SK-N-SH (cell line): ENCODE measurements at regions not wholly inside any gene's neighbourhood (a gene's known extent, or its start where the extent isn't known, plus 50 kb on each side); places are given as distances from the start of the nearest gene placed in this dataset.
A peak's percentile ranks its signal among the peaks of the same experiment; 100 is the strongest.

Experiments
- CTCF ChIA-PET: fragments of 300-600, 350-600 bp; formaldehyde crosslinking; extraction: SDS; loops from one replicate; lab custom pipeline; 2021; lab: Yijun Ruan, JAX
- POLR2A ChIA-PET: fragments of 350-600 bp; sonication (Branson Sonifier 250); formaldehyde crosslinking; extraction: SDS; loops from one replicate; lab custom pipeline; 2020; ENCODE audit warnings: antibody characterized with exemption, inconsistent platforms; lab: Yijun Ruan, JAX
- DNase-seq: peaks from one replicate; pipeline ENCODE4 v3.0.0; 2012
- H2AFZ ChIP-seq: fragments of 200-600 bp; sonication (generic); 2 replicates; pipeline ENCODE4 v1.8.1; 2016; ENCODE audit warnings: antibody characterized with exemption, mild to moderate bottlenecking, low read depth
- H3F3A ChIP-seq: fragments of 200-600 bp; sonication (generic); replicated peaks from 2 replicates; pipeline ENCODE3; 2016; ENCODE audit warnings: antibody characterized with exemption, mild to moderate bottlenecking; ENCODE audit not compliant: insufficient read depth
- H3K27ac ChIP-seq, 2 experiments: fragments of 200-500 bp in 1 of 2; fragments of 200-600 bp in 1 of 2; sonication (Bioruptor generic) in 1 of 2; sonication (generic), shearing (Covaris generic) in 1 of 2; 2 replicates each; pipeline versions ENCODE4 v1.5.1 to v1.6.1; 2014 to 2016; ENCODE audit warnings: low read depth in 2 of 2, inconsistent platforms in 1 of 2, low read length in 1 of 2, mild to moderate bottlenecking in 1 of 2, mixed read lengths in 1 of 2
- H3K27me3 ChIP-seq: fragments of 200-600 bp; sonication (generic), shearing (Covaris generic); 2 replicates; pipeline ENCODE4 v1.6.1; 2016; ENCODE audit warnings: mixed run types; ENCODE audit not compliant: insufficient read depth
- H3K36me3 ChIP-seq, 2 experiments: fragments of 200-500 bp in 1 of 2; fragments of 200-600 bp in 1 of 2; sonication (Bioruptor generic) in 1 of 2; sonication (generic) in 1 of 2; replicated peaks in 1 of 2; 2 replicates each; pipeline versions ENCODE3 to v1.5.1; 2014 to 2016; ENCODE audit warnings: low read length in 1 of 2, mild to moderate bottlenecking in 1 of 2; ENCODE audit not compliant: insufficient read depth in 2 of 2, control insufficient read depth in 1 of 2
- H3K4me1 ChIP-seq, 2 experiments: fragments of 200-500 bp in 1 of 2; fragments of 200-600 bp in 1 of 2; sonication (Bioruptor generic) in 1 of 2; sonication (generic), shearing (Covaris generic) in 1 of 2; 2 replicates each; pipeline versions ENCODE4 v1.5.1 to v1.6.1; 2014 to 2016; ENCODE audit warnings: low read depth in 1 of 2, low read length in 1 of 2, mixed run types in 1 of 2; ENCODE audit not compliant: insufficient read depth in 2 of 2, control insufficient read depth in 1 of 2
- H3K4me2 ChIP-seq: fragments of 200-600 bp; sonication (generic), shearing (Covaris generic); 2 replicates; pipeline ENCODE4 v1.6.1; 2017; ENCODE audit warnings: mixed run types
- H3K4me3 ChIP-seq, 2 experiments: fragments of 200-500 bp in 1 of 2; fragments of 200-600 bp in 1 of 2; sonication (Bioruptor generic) in 1 of 2; sonication (generic), shearing (Covaris generic) in 1 of 2; 2 replicates each; pipeline versions ENCODE4 v1.5.1 to v1.8.1; 2014 to 2016; ENCODE audit warnings: low read depth in 2 of 2, inconsistent platforms in 1 of 2, low read length in 1 of 2, mild to moderate bottlenecking in 1 of 2, mixed read lengths in 1 of 2, moderate library complexity in 1 of 2
- H3K79me2 ChIP-seq: fragments of 200-600 bp; sonication (generic); 2 replicates; pipeline ENCODE4 v1.8.1; 2017; ENCODE audit warnings: mild to moderate bottlenecking; ENCODE audit not compliant: insufficient read depth
- H3K9ac ChIP-seq: fragments of 200-600 bp; sonication (generic); 2 replicates; pipeline ENCODE4 v1.6.1; 2017; ENCODE audit warnings: mixed run types
- H3K9me2 ChIP-seq: fragments of 200-600 bp; sonication (generic); 2 replicates; pipeline ENCODE4 v1.6.1; 2017; ENCODE audit warnings: mixed run types
- H3K9me3 ChIP-seq: fragments of 200-600 bp; sonication (generic); 2 replicates; pipeline ENCODE4 v1.6.1; 2017; ENCODE audit warnings: mixed run types, mild to moderate bottlenecking, moderate library complexity
- H4K20me1 ChIP-seq: fragments of 200-600 bp; sonication (generic); 2 replicates; pipeline ENCODE4 v1.6.1; 2017; ENCODE audit warnings: mild to moderate bottlenecking, mixed run types; ENCODE audit not compliant: insufficient read depth
- CHD2 ChIP-seq: fragments of 150-350 bp; IDR thresholded peaks from 2 replicates; pipeline ENCODE4 v1.6.1; 2018; ENCODE audit warnings: low read length; ENCODE audit not compliant: partially characterized antibody
- CTCF ChIP-seq: fragments of 200-600 bp; sonication (generic); IDR thresholded peaks from 2 replicates; pipeline ENCODE4 v1.6.1; 2017; ENCODE audit warnings: antibody characterized with exemption, mild to moderate bottlenecking, moderate library complexity
- ELF1 ChIP-seq: IDR thresholded peaks from 2 replicates; pipeline ENCODE4 v1.4.0; 2012
- GABPA ChIP-seq: IDR thresholded peaks from 2 replicates; pipeline ENCODE4 v1.4.0; 2012; ENCODE audit warnings: low read depth, mild to moderate bottlenecking
- GATA2 ChIP-seq: sonication (generic); formaldehyde crosslinking; IDR thresholded peaks from 2 replicates; pipeline ENCODE4 v1.5.0; 2020; ENCODE audit warnings: mild to moderate bottlenecking, missing genetic modification reagents
- MXI1 ChIP-seq: IDR thresholded peaks from 2 replicates; pipeline ENCODE4 v1.6.1; 2012; ENCODE audit warnings: mild to moderate bottlenecking, low read depth, low read length, improper control_type of control experiment
- NFIC ChIP-seq: IDR thresholded peaks from 2 replicates; pipeline ENCODE4 v1.4.0; 2012; ENCODE audit warnings: borderline replicate concordance
- PBX3 ChIP-seq: IDR thresholded peaks from 2 replicates; pipeline ENCODE4; 2012
- RAD21 ChIP-seq: IDR thresholded peaks from 2 replicates; pipeline ENCODE4 v1.6.1; 2012; ENCODE audit warnings: mild to moderate bottlenecking, low read length
- SMC3 ChIP-seq: IDR thresholded peaks from 2 replicates; pipeline ENCODE4 v1.6.1; 2012; ENCODE audit warnings: low read depth, low read length, improper control_type of control experiment
- TCF12 ChIP-seq: IDR thresholded peaks from 2 replicates; pipeline ENCODE4 v1.4.0; 2012
- TEAD4 ChIP-seq: IDR thresholded peaks from 2 replicates; pipeline ENCODE4 v1.4.0; 2012; ENCODE audit warnings: mild to moderate bottlenecking, borderline replicate concordance; ENCODE audit not compliant: insufficient read depth
- USF1 ChIP-seq: IDR thresholded peaks from 2 replicates; pipeline ENCODE4 v1.4.0; 2012; ENCODE audit warnings: low read depth, borderline replicate concordance
- WGBS: methylation state at CpG from one replicate; pipeline ENCODE4 v1.1.6; 2017; ENCODE audit warnings: low lambda C conversion rate; 5-methylcytosine and 5-hydroxymethylcytosine counted together

GRCh38 chr7:46133072-46133471 is 212.0 kb upstream of the IGFBP3 start:
- H3K36me3 ChIP-seq = no peaks in the 10 kb centered on the region
- ChIA-PET CTCF (interaction anchor here (0.7 to 2.4 kb wide), 6 partner anchors 15 to 955 kb away, joined by 3 to 14 read pairs (median 4); no protein-coding TSS in a partner anchor), POLR2A (no interaction called here)
- no peak overlapping the region for H3K4me2 ChIP-seq
- H3K27ac ChIP-seq = no peak overlapping the region
- H3K27me3 ChIP-seq = no peaks in the 10 kb centered on the region
- no peaks in the 10 kb centered on the region; a peak in 1 of 4 replicates for H3K4me1 ChIP-seq
- no peak overlapping the region for H2AFZ ChIP-seq
- TF ChIP-seq TCF12 (no peak), PBX3 (no peak), ELF1 (no peak), CHD2 (no peak), NFIC (no peak), TEAD4 (no peak), SMC3 (no peak), MXI1 (no peak), GATA2 (CRISPR knock-in tag) (no peak), USF1 (no peak), GABPA (no peak)
- H3K79me2 ChIP-seq = no peaks in the 10 kb centered on the region
- H3F3A ChIP-seq = no peaks in the 10 kb centered on the region
- peaks cover 6% of the 10 kb centered on the region; the same call in 1 of the 2 replicates for H3K9me3 ChIP-seq
- H3K9ac ChIP-seq = no peak overlapping the region
- H4K20me1 ChIP-seq = no peaks in the 10 kb centered on the region
- H3K9me2 ChIP-seq = no peaks in the 10 kb centered on the region
- DNase-seq = no peak
- 72% methylated on average over 6 of the region's 6 CpGs for WGBS
- no peak overlapping the region for H3K4me3 ChIP-seq

- POLR2A ChIA-PET = no interaction called here
- TF ChIP-seq RAD21 = peak; percentile 32; the same call in 1 of the 2 replicates
- TF ChIP-seq SMC3 = peak; percentile 17; the same call in 1 of the 2 replicates
- peak; percentile 32; the same call in 1 of the 2 replicates for TF ChIP-seq CTCF
- TF ChIP-seq MXI1 = no peak
- no peak for TF ChIP-seq PBX3
- TF ChIP-seq, all 33 proteins: peak for 3
- Histone ChIP-seq H3K4me2 (no peak overlapping the region), H3K9me2 (no peaks in the 10 kb centered on the region), H3K9ac (no peak overlapping the region), H2AFZ (no peak overlapping the region), H3K4me1 (peaks cover 0 to 2% of the 10 kb centered on the region in 2 experiments; a peak in 2 of 4 replicates), H3K27me3 (no peaks in the 10 kb centered on the region), H4K20me1 (no peaks in the 10 kb centered on the region), H3K27ac (no peak overlapping the region), H3K36me3 (no peaks in the 10 kb centered on the region), H3F3A (no peaks in the 10 kb centered on the region), H3K79me2 (no peaks in the 10 kb centered on the region), H3K4me3 (no peak overlapping the region), H3K9me3 (no peaks in the 10 kb centered on the region)
- WGBS = 73% methylated on average over 8 of the region's 8 CpGs
- DNase-seq = no peak
- CTCF ChIA-PET = interaction anchor here (0.7 to 2.4 kb wide), 6 partner anchors 14 to 956 kb away, joined by 3 to 14 read pairs (median 4); no protein-coding TSS in a partner anchor
These were observed 211.1 kb upstream of the IGFBP3 start for GRCh38 chr7:46131916-46132795.
